BJ (cell line): ENCODE measurements at regions not wholly inside any gene's neighbourhood (a gene's known extent, or its start where the extent isn't known, plus 50 kb on each side); places are given as distances from the start of the nearest gene placed in this dataset.

ENCODE experiments used
- CTCF ChIA-PET: fragments of 350-600 bp; formaldehyde crosslinking; extraction: SDS; loops from one replicate; lab custom pipeline; 2021; ENCODE audit warnings: antibody characterized with exemption, inconsistent platforms; lab: Yijun Ruan, JAX
- POLR2A ChIA-PET: fragments of 300-600 bp; sonication (Branson Sonifier 250); formaldehyde crosslinking; extraction: SDS; loops from one replicate; lab custom pipeline; 2021; ENCODE audit warnings: antibody characterized with exemption; lab: Charles Lee
- DNase-seq: peaks from one replicate; pipeline ENCODE4 v3.0.0-alpha.2; 2011; ENCODE audit warnings: low read depth
- H3K27me3 ChIP-seq: 2 replicates; pipeline ENCODE4 v1.6.0; 2011; ENCODE audit warnings: low read length; ENCODE audit not compliant: control insufficient read depth, insufficient read depth
- H3K36me3 ChIP-seq: 2 replicates; pipeline ENCODE4 v1.5.1; 2011; ENCODE audit warnings: low read length; ENCODE audit not compliant: control insufficient read depth, insufficient read depth
- H3K4me3 ChIP-seq: 2 replicates; pipeline ENCODE4 v1.5.1; 2011; ENCODE audit warnings: low read depth, mild to moderate bottlenecking, control low read depth, low read length
- TF ChIP-seq, protein P1 (sequence below): IDR thresholded peaks from 2 replicates; pipeline ENCODE4 v1.5.1; 2011; ENCODE audit warnings: low read depth, mild to moderate bottlenecking, control low read depth, inconsistent platforms, low read length, moderate library complexity; ENCODE audit not compliant: insufficient read depth

DNA sequence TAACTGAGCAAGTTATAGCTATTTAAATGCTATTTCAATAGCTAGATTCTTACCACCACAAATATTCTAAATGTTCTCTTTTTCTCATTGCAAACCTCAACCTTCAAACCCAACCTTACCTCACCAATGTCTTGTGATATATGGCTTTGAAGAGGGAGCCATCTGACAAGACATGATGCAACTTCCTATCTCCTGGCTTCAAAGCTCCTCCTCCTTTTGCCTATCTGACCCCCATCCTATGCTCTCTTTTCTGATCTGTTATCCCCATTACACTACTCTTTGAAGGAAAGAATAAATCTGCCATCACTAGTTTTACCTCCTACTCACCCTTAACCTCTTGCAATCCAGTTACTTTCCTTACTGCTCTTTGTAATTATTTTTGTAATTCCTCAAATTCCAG is 235.6 kb upstream of the ZSWIM2 start:
- no peak overlapping the region for H3K4me3 ChIP-seq
- H3K36me3 ChIP-seq, result no peaks in the 10 kb centered on the region
- CTCF ChIA-PET, result no interaction called here
- TF ChIP-seq, protein P1, sequence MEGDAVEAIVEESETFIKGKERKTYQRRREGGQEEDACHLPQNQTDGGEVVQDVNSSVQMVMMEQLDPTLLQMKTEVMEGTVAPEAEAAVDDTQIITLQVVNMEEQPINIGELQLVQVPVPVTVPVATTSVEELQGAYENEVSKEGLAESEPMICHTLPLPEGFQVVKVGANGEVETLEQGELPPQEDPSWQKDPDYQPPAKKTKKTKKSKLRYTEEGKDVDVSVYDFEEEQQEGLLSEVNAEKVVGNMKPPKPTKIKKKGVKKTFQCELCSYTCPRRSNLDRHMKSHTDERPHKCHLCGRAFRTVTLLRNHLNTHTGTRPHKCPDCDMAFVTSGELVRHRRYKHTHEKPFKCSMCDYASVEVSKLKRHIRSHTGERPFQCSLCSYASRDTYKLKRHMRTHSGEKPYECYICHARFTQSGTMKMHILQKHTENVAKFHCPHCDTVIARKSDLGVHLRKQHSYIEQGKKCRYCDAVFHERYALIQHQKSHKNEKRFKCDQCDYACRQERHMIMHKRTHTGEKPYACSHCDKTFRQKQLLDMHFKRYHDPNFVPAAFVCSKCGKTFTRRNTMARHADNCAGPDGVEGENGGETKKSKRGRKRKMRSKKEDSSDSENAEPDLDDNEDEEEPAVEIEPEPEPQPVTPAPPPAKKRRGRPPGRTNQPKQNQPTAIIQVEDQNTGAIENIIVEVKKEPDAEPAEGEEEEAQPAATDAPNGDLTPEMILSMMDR, result no peak
- POLR2A ChIA-PET, result no interaction called here
- no peaks in the 10 kb centered on the region for H3K27me3 ChIP-seq
- no peak for DNase-seq

DNA sequence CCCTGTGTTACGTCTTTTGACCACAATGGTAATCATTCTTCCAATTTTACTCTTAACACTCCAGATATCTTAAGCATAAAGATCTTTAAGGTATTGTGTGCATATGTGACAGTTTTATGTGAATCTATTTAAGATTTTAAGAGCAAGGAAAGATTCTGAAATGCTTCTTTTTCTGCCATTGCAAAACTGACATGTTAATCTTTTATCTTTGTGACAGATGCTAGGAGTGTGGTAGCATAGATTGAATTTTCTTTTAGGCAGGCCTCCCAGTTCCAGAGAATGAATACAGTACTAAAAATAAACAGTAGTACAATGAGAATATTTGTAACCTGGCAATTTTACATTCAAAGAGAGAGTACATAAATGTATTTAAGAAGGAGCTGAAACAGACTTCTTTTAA is 232.5 kb upstream of the ZSWIM2 start:
- H3K36me3 ChIP-seq, result no peaks in the 10 kb centered on the region
- TF ChIP-seq, protein P1, result no peak
- H3K4me3 ChIP-seq, result no peak overlapping the region
- ChIA-PET POLR2A (no interaction called here), CTCF (no interaction called here)
- no peak for DNase-seq
- no peaks in the 10 kb centered on the region for H3K27me3 ChIP-seq

DNA sequence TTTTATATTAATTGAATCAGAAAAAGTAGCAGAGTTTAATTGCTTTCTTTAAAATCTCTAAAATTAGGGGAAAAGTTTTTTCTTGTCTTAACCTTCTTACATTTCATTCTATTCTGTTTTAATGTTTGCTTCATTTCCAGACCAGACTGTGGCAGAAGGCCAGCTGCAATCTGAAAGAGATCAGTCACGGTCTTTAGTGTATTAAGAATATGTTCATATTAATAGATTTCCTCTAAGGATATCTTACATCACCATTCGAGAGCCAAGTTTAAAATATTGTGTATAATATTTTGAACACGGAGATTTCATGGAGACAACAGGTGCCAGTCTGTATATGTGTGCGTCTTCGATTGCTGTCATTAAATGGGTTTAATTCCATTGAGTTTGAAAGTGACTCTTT is 230.9 kb upstream of the ZSWIM2 start:
- TF ChIP-seq, protein P1, result no peak
- DNase-seq, result no peak
- H3K27me3 ChIP-seq, result no peaks in the 10 kb centered on the region
- ChIA-PET POLR2A (no interaction called here), CTCF (no interaction called here)
- no peaks in the 10 kb centered on the region for H3K36me3 ChIP-seq
- H3K4me3 ChIP-seq, result no peak overlapping the region

GRCh38 chr2:187078297-187078696 is 229.3 kb upstream of the ZSWIM2 start:
- POLR2A ChIA-PET, result no interaction called here
- TF ChIP-seq, protein P1, result no peak

DNA sequence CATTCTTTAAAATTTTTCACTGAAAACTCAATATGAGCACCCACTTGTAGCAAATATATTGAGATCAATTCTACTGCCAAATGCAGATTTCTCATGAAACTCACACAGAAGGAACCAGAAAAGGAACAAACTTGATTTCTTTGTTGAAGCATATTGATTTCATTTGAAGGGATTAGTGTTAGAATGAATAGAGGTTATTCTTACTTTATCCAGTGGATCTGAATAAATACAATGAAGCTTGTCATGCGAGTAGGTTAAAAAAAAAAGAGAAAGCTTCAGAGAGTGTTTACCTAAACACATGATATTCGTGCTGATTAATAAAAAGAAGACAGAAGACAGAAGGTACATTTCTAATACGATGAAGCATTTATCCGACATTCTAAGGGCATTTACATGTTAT is 226.7 kb upstream of the ZSWIM2 start:
- ChIA-PET CTCF (no interaction called here), POLR2A (no interaction called here)
- no peak overlapping the region for H3K4me3 ChIP-seq
- DNase-seq, result no peak
- H3K27me3 ChIP-seq, result no peaks in the 10 kb centered on the region
- TF ChIP-seq, protein P1, result no peak
- no peaks in the 10 kb centered on the region for H3K36me3 ChIP-seq

More at GRCh38 chr2:187078297-187078696, 229.3 kb upstream of the ZSWIM2 start:
- no peak overlapping the region for H3K4me3 ChIP-seq
- no peaks in the 10 kb centered on the region for H3K36me3 ChIP-seq
- no peak for DNase-seq
- H3K27me3 ChIP-seq, result no peaks in the 10 kb centered on the region
- CTCF ChIA-PET, result no interaction called here
